H7 (cell line): ENCODE measurements at regions not wholly inside any gene's neighbourhood (a gene's known extent, or its start where the extent isn't known, plus 50 kb on each side); places are given as distances from the start of the nearest gene placed in this dataset.
"Not testable (repeated sequence)": the region's sequence is repeated elsewhere in the genome, so short reads cannot be mapped to it uniquely, and the experiment has no call there.

ENCODE experiments used
- DNase-seq: peaks from one replicate; pipeline ENCODE4 v3.0.0; 2012
- H3K27me3 ChIP-seq: 2 replicates; pipeline ENCODE4 v1.6.0; 2011; ENCODE audit warnings: mild to moderate bottlenecking, low read length; ENCODE audit not compliant: control insufficient read depth, insufficient read depth
- H3K36me3 ChIP-seq: replicated peaks from 2 replicates; pipeline ENCODE4 v1.5.1; 2011; ENCODE audit warnings: low read length; ENCODE audit not compliant: control insufficient read depth, insufficient read depth
- H3K4me3 ChIP-seq: 2 replicates; pipeline ENCODE4 v1.5.1; 2011; ENCODE audit warnings: low read depth, mild to moderate bottlenecking, control low read depth, low read length, moderate library complexity; ENCODE audit not compliant: insufficient read depth

- no peak for DNase-seq
- Histone ChIP-seq H3K27me3 (no peaks in the 10 kb centered on the region), H3K36me3 (no peaks in the 10 kb centered on the region), H3K4me3 (no peak overlapping the region)
These were observed 183.6 kb upstream of the IRX4 start for GRCh38 chr5:2066373-2066772.

- H3K4me3 ChIP-seq, DNase-seq, H3K27me3 ChIP-seq, H3K36me3 ChIP-seq: not testable (repeated sequence)
These were observed 180.7 kb upstream of the IRX4 start for GRCh38 chr5:2063380-2063779.

- Histone ChIP-seq H3K4me3 (no peak overlapping the region), H3K27me3 (no peaks in the 10 kb centered on the region), H3K36me3 (no peaks in the 10 kb centered on the region)
- no peak for DNase-seq
These were observed 170.0 kb upstream of the IRX4 start for GRCh38 chr5:2052687-2053086.

- Histone ChIP-seq H3K27me3 (no peaks in the 10 kb centered on the region), H3K4me3 (no peak overlapping the region), H3K36me3 (no peaks in the 10 kb centered on the region)
- DNase-seq = no peak
These were observed 167.2 kb upstream of the IRX4 start for GRCh38 chr5:2049876-2050275.

- no peak for DNase-seq
- no peak overlapping the region for H3K4me3 ChIP-seq
- H3K36me3 ChIP-seq = no peaks in the 10 kb centered on the region
- H3K27me3 ChIP-seq = no peaks in the 10 kb centered on the region
These were observed 165.9 kb upstream of the IRX4 start for GRCh38 chr5:2048664-2049063.

- no peak overlapping the region for H3K4me3 ChIP-seq
- H3K27me3 ChIP-seq = no peaks in the 10 kb centered on the region
- DNase-seq = no peak
- no peaks in the 10 kb centered on the region for H3K36me3 ChIP-seq
These were observed 164.7 kb upstream of the IRX4 start for GRCh38 chr5:2047341-2047927.

- Histone ChIP-seq H3K36me3 (no peaks in the 10 kb centered on the region), H3K27me3 (no peaks in the 10 kb centered on the region), H3K4me3 (no peak overlapping the region)
- no peak for DNase-seq
These were observed 161.3 kb upstream of the IRX4 start for GRCh38 chr5:2044041-2044440.

GRCh38 chr5:2039180-2039531 is 156.4 kb upstream of the IRX4 start:
- no peaks in the 10 kb centered on the region for H3K27me3 ChIP-seq
- no peaks in the 10 kb centered on the region for H3K36me3 ChIP-seq
- no peak for DNase-seq
- no peak overlapping the region for H3K4me3 ChIP-seq

GRCh38 chr5:2038321-2039179 is 155.8 kb upstream of the IRX4 start:
- Histone ChIP-seq H3K36me3 (no peaks in the 10 kb centered on the region), H3K27me3 (no peaks in the 10 kb centered on the region), H3K4me3 (peak overlapping the region; percentile 44)
- DNase-seq = peak; percentile 100

GRCh38 chr5:2036885-2037284 is 154.2 kb upstream of the IRX4 start:
- H3K36me3 ChIP-seq = no peaks in the 10 kb centered on the region
- no peak for DNase-seq
- no peak overlapping the region for H3K4me3 ChIP-seq
- H3K27me3 ChIP-seq = no peaks in the 10 kb centered on the region

- peak; percentile 63 for DNase-seq
- Histone ChIP-seq H3K36me3 (no peaks in the 10 kb centered on the region), H3K27me3 (no peaks in the 10 kb centered on the region), H3K4me3 (no peak overlapping the region)
These were observed 149.7 kb upstream of the IRX4 start for GRCh38 chr5:2032432-2032831.

- no peak for DNase-seq
- Histone ChIP-seq H3K4me3 (no peak overlapping the region), H3K27me3 (no peaks in the 10 kb centered on the region), H3K36me3 (no peaks in the 10 kb centered on the region)
These were observed 148.9 kb upstream of the IRX4 start for GRCh38 chr5:2031581-2031980.

- DNase-seq = no peak
- no peak overlapping the region for H3K4me3 ChIP-seq
- H3K27me3 ChIP-seq = no peaks in the 10 kb centered on the region
- no peaks in the 10 kb centered on the region for H3K36me3 ChIP-seq
These were observed 147.4 kb upstream of the IRX4 start for GRCh38 chr5:2030131-2030530.

GRCh38 chr5:2029206-2029605 is 146.5 kb upstream of the IRX4 start:
- H3K36me3 ChIP-seq = no peaks in the 10 kb centered on the region
- H3K4me3 ChIP-seq = no peak overlapping the region
- no peaks in the 10 kb centered on the region for H3K27me3 ChIP-seq
- DNase-seq = no peak

GRCh38 chr5:2027790-2028189 is 145.1 kb upstream of the IRX4 start:
- Histone ChIP-seq H3K4me3 (no peak overlapping the region), H3K27me3 (no peaks in the 10 kb centered on the region), H3K36me3 (no peaks in the 10 kb centered on the region)
- no peak for DNase-seq
